GM19035 (cell line): ENCODE measurements at regions not wholly inside any gene's neighbourhood (a gene's known extent, or its start where the extent isn't known, plus 50 kb on each side); places are given as distances from the start of the nearest gene placed in this dataset.

Experiments used
- ATAC-seq: cut with Tn5 transposase; IDR thresholded peaks from one replicate; pipeline ENCODE4 v1.9.1; 2021; ENCODE audit not compliant: unreplicated experiment

DNA sequence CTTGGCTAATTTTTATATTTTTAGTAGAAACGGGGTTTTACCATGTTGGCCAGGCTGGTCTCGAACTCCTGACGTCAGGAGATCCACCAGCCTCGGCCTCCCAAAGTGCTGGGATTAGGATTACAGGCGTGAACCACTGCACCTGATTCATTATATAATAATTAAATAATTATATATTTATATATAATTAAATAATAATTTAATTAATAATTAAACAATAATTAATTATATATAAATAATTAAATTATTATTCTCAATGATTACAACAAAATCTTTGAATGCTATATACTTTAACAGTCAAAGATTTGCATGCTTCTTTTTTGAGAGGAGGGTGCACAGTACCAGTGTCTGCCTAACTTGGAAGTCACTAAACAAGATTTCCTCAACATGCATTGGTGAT, 872.3 kb downstream of the EFNB2 start:
- no peak for ATAC-seq

DNA sequence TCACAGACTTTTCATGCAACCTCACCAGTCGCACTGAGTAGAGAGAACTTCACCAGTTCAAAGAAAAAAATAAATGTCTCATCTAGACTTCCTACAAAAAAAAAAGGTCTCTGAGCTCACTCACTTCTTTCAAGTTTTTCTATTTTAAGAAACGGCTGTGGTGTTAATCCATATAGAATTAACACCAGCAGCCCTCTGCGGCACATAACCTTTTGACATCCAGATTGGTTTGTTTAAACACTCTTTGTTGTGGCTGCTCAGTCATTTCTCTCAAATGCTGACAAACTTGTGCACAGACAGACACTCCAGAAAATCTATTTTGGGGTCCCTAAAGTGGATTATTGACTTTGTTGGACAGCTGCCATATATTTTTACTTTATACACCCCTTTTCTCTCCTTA, 874.9 kb downstream of the EFNB2 start:
- no peak for ATAC-seq

DNA sequence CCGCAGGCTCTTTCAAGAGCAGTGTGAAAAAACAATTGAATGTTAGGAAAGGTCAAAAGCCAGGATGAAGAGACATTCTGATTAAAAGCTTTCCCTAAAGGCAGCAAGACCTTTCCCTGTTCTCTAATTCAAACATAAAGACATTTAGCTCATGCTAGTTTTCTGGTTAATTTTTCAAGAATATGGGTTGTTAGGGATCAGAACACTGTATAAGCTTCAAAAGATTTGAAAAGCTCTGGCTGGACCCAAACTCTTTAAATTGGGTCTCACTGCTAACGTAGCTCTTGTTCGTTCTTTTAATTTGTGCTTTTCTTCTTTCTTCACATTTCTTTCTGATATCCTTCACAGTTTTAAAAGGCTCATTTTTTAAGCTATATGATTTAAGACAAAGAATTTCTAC, 877.0 kb downstream of the EFNB2 start:
- no peak for ATAC-seq

DNA sequence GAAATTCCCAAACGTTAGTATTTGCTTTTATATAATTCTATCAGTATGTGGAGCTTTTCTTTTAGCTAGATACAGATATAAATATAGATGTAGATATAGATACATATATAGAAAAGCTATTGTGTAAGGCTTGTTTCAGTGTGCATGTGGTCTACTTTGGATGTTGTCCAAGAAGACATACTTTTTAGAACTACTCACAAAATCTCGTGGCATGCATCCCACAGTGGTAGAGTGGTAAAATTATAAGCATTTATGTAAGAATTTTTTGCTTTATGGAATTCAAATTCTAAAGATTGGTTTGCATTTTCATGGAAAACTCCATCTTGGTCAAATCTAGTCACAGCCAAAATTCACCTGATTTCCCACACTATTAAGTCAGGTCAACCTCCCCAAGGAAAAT, 880.4 kb downstream of the EFNB2 start:
- no peak for ATAC-seq

DNA sequence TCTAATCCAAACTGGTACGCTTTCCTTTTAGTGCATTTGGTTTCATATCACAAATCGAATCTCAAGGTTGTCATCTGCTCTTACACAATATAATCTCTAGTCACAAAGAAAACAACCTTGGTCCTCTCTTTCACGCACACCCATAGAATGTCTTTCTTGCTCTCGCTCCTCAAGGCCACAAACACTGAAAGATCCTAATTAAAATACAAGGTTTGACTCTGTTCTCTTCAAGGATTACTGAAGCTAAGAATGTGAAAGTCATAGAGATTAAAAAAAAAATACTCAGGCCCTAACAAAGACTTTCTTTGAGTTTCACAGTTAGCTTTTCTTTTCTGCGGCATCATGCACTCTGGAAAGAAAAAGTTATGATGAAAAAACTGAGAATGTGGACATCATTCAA, 891.5 kb downstream of the EFNB2 start:
- no peak for ATAC-seq

DNA sequence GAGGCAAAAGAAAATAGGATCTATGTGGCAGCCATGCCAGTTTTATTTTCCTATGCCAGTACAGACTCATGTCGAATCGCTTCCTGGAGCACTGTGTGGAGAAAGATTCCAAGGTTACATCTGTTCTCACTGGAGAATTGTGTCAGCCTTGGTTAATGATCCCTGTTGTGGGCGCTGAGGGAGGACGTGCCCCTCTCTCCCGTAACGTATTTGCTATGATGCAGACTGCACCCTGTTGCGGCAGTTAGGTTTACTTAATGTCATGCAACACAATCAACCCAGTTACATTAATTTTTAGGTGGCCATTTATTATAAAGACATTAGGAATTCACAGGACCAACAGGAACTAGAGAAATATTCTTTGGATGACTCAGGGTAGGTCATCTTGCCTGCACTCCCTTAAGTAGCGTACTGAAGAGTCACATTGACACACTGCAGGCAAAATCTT, 892.9 kb downstream of the EFNB2 start:
- no peak for ATAC-seq

DNA sequence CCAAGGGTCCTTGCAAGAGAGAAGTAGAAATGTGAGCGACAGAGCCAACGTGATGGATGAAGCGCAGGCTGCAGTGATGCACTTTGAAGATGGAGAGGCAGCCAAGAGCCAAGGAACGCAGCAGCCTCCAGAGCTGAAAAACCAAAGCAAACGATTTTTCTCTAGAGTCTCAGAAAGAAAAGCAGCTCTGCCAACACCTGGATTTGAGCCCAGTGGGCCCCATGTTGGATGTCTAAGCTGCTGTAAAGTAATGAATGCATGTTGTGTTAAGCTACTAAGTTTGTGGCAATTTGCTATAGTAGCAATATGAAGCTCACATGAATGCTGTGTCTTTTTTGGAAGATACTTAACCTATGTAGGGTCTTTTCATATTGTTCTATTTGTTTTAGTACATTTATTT, 894.3 kb downstream of the EFNB2 start:
- ATAC-seq = no peak

DNA sequence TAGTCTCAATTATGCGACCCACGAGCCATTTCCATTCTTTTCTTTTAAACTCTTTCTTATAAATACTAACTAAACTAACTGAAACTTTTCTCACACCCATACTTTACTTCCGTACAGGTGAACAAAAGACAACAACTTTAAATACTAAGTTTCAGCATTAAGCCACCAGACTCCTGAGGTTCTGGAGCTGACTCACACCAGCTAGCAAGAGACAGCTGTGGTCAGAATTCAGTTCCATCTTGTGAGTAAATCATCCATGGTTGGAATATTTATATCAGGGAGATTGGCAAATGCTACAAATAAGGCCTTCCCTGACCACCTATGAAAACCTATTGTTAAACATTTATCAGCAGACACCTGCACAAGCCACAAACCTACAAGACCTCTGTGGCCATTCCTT, 897.0 kb downstream of the EFNB2 start:
- ATAC-seq = no peak

DNA sequence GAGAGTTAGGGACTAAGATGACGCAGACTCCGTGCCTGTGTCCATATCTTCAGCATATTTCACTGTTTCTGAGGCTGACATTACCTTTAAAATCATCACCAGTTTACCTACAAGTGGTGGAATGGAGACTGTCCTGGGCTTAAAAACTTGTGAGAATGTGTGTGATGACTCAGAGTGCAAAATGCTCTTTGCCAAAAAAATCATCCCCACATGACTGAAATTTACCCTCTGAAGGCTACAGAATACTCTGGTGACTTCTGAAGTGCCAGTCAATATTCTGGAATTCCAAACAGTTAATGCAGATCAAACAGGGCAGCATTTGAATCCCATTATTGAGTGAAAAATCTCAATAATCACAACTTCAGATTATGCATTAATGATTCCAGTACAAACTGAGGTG, 901.4 kb downstream of the EFNB2 start:
- no peak for ATAC-seq

DNA sequence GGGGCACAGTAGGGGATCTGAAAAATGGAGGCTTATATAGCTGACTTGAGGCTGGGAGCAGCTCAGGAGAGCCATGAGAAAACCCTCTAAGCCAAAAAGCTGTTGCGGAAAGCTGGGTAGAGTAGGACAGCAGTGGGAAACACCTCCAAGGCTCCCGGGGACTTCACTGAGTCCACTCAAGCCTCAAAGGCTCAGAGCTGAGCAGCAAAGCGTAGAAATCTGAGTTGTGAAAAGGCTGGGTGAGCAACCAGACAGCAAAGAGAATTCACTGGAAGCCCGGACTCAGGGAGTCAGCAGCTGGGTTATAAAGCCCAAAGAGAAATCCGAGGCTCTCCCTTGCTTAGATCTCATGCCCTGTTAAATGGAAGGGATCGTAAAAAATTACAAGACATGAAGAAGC, 905.0 kb downstream of the EFNB2 start:
- ATAC-seq = no peak

DNA sequence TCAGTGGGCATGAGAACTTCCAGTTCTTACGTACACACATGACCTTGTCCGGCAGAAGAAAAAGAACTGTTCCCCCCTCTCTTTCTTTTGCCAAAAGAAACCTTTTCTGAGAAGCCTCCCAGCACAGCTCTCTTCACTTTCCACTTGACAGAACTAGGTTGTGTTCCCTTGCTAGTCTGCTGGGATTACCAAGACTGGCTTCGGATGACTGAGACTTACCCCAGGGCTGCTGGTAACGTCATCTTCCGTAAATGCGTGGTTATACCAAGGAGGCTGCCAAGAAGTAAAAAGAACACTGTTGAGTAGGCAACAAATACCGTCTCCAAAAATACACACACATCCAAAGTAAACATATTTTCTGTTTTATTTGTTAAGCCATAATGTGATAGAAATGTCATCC, 908.2 kb downstream of the EFNB2 start:
- no peak for ATAC-seq

DNA sequence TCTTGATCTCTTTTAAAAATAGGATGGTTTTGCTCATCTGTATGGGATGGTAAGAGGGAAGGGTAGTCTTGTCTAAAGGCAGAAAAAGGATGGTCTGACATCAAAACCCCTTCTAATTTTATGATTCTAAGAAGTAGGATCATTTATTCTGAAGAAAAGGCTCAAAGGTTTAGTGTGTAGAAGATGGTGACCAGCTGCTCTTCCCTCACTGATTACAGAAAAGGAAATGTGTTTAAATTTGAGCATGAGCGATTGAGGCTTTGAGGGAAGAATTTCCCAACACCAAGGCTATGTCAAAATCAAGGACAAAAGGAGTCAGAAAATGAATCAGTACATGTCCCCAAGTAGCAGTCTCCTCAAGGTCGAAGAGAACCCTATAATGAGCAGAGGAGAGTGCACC, 909.8 kb downstream of the EFNB2 start:
- no peak for ATAC-seq

DNA sequence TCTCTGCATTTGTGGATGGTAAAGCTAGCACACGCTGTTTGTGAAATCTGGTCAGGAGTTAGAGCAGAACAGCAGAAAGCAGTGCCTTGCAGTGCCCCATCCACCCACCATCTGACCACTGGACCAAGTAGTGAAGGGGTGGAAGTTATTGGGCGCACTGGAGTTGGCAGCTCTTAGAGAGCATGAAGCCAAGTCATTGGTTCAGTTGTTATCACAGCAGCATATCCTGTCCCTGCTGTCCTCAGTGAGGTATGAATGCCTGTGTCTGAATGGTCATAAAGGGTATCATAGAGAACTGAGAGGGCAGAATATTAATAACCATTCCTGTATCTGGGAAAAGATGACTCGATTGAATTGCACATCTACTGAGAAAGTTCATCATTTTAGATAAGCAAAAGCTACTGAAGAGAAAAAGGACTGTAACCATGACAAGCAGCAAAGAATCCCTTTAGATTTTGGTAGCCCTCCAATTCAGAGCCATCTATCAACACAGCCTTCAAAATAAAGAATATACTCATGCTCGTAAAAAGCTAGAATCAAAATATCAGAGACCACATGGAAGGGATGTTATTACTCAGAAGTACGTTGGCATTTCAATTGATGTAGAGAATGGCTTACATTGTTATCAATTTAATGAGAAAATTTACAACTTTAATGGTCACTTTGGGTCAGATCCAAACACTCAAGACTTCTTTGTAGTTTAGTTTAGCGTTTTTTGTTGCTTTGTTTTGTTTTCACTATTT, 919.0 kb downstream of the EFNB2 start:
- no peak for ATAC-seq

DNA sequence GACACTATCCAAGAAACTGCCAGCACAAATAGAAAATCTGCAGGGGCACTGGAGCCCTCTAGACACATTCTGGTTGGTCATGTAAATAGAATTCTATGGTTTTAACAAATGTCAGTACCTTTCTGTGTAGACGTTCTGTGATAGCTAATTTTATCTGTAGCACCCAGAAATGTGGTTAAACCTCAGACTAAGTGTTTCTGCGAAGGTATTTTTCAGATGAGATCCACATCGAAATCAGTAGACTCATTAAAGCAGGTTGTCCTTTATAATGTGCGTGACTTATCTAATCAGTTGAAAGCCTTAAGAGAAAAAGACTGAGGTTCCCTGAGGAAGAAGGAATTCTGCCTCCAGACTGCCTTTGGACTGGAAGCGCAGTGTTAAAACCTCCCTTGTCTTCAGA, 922.9 kb downstream of the EFNB2 start:
- ATAC-seq = no peak

DNA sequence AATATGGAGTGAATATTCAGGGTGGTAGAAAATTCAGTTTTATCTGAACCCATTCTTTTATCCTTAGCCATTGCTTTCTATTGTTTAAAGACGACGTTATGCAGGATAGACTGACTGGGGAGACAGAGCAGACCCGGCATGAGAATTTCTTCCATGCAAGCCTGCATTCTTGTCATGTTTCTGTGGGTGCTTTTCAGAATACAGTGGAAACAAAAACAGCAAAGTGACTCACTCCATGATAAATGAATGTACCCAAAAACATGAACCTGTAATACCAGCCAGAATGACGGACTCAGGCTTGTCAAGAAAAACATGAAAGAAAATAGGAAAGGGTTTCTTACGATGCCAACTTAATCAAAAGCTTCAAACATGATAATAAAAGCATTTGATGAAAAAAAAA, 924.0 kb downstream of the EFNB2 start:
- ATAC-seq = no peak

DNA sequence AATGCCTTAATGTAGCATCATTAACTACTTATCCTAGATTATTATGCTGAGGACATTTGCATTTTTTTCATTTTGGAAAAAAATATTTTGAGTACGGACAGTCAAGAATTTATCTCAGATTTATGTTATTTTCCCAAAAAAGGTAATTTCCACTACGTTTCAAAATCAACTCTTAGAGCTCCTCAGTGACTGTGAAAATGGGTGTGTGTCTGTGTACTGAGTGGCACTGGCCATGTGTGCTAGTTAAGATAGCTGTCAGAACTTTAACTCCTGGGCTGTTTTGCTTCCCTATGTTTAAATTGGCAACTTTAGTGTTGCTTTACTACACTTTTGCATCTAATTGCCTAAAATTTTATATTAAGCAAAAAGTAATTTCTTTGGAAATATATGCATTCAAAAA, 927.4 kb downstream of the EFNB2 start:
- no peak for ATAC-seq

DNA sequence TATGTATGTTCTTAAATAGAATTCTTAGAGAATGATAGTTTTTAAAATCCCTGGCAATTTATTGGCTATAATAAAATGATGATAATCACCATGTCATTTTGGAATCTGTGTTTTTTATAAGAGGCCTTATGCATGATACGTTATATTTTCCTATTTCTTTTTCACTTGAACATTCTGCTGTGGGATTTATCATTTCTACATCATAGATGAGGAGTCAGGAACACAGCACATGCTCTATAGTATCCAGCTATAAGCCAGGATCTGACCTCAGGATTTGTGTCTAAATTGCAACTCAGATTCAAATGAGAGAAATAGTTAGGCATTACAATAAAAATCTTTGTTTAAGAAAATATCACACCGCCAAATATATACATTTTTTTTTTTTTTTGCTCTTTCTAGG, 928.0 kb downstream of the EFNB2 start:
- ATAC-seq = no peak

DNA sequence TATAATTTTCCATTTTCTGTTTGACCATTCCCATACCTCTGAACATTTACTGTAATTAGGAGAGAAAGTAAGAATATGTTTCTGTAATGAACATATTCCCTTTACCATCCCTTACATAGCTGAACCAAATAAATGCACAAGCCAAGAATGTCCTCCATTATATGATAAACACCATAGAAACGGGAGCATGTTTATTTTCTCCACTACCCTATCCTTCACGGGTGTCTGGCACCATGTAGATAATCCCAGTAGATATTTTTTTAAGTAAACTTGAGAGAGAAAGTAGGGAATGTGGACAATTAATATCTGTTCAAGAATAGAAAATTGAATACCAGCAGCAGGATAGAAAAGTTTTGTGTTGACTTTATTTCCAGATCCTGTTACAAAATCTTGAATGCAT, 928.4 kb downstream of the EFNB2 start:
- ATAC-seq = no peak

DNA sequence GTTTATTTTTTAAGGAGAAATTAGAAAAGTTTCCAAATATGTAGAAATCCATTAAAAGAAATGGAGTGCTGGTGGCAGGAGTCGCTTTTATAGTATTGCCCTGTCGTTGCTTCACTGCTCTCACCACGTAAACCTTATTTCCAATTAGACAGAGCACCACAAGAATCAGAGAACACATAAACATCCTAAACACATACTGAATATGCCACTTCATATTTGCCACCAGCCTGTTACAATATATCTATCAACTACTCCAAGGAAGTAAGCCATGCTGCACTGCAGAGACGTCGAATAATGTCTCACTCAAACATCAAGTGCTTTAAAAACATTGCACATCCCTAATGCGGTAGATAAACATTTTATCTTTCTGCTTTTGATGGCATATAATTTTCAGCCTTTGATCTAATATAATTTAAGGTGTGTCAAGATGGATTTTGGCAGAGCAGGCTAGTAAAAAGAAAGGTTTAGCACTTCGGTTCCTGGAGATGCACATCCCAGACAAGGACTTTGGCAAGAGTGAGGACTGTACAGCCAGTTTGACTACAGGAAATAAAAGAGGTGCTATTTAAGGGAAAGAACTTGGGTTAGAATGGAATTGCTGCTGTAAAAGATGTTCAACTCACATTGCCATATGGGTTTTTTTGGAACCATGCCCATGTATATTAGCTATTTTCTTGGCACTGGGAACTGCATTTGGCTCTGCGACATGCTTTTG, 932.3 kb downstream of the EFNB2 start:
- no peak for ATAC-seq

DNA sequence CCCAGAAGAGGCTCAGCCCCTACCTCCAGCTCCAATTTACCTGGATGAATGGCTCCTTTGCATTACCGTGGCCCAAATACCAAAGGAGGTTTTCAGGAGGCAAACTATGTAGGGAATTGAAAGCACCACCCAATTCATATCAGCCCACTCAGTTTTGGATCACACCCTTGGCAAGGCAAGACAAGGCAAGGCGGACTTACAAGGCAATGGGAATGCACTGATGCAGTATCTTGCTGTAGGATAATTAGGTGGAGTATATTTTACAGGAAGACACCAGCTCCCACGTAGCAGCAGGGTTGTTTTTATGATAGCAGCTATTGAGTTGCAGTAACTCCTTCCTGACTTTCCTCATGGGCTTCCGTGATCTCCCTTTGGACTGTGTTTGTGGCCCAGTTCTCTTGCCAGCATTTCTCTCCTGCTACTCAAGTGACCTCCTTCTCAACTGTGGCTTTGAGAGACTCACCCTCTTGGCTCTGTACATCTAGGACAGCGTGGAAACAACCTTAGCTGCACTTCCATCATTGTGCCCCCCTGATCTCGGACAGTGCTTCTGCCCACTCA, 935.9 kb downstream of the EFNB2 start:
- ATAC-seq = no peak

DNA sequence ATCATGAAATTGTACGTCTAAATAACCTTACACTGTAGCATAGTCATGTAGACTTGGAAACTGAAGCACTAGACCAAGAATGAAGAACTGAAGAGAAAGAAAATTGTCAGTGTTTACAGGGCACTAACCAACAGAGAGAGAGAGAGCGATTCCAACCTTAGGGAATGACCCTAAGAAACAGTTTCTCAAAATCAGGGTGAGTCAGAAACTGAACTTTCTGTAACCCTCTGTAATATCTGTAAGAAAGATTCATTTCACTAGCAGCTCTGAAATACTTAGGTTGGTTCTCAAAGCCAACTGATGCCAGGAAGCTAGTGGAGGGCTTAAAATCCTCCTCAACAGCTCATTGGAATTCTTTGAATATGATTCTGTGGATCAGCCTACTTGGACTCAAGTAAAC, 936.9 kb downstream of the EFNB2 start:
- ATAC-seq = no peak

DNA sequence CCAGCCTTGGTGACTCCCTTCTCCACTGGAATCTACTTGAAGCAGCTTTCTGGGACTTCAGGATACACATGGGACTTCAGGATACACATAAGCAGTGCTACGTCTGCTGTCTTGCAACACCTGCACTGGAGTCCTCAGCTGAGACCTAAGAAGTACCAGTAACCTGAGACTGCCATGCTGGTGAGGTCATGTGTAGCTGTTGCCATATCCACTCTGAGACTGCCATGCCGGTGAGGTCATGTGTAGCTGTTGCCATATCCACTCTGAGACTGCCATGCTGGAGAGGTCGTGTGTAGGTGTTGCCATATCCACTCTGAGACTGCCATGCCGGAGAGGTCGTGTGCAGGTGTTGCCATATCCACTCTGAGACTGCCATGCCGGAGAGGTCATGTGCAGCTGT, 937.9 kb downstream of the EFNB2 start:
- ATAC-seq = no peak

DNA sequence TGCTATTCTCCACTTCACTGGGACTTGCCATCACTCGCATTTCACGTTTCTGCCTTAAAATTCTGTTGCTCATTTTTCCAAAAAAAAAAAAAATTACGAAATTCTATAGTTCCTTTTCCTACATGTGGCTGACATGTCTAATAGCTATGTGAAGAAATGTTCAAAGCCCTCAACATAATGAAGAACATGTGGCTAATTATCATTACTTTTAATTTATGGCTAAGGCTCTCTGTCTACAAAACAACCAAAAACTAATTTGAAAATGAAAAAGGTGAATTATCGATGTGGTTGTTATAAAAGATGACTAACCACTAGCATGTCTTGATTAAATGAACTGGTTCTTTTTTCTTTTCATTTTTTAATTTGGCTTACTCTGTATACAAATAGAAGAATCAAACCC, 940.0 kb downstream of the EFNB2 start:
- no peak for ATAC-seq
